Psoas muscle (tissue), 7 donors: ENCODE measurements at regions not wholly inside any gene's neighbourhood (a gene's known extent, or its start where the extent isn't known, plus 50 kb on each side); places are given as distances from the start of the nearest gene placed in this dataset.

Source experiments
- ATAC-seq, 4 donors: fragments of 200-7000 bp; cut with Tn5 transposase; one replicate each; pipeline ENCODE4 v1.9.1; 2020; ENCODE audit warnings: moderate library complexity in 3 of 4, mild to moderate bottlenecking in 2 of 4
- DNase-seq, 2 donors: peaks; one replicate each; pipeline ENCODE4 v3.0.0-alpha.2; 2020
- H3K27ac ChIP-seq: fragments of 200-600 bp; one replicate; pipeline ENCODE4 v1.8.0; 2022
- H3K27me3 ChIP-seq, 3 donors: fragments of 200-600 bp in 1 of 3; one replicate each; pipeline versions ENCODE4 v1.6.1 to v1.8.0; 2013 to 2022; ENCODE audit warnings: low read length in 2 of 3, mild to moderate bottlenecking in 2 of 3, moderate library complexity in 1 of 3; ENCODE audit not compliant: insufficient read depth in 3 of 3
- H3K36me3 ChIP-seq, 2 donors: fragments of 200-600 bp in 1 of 2; one replicate each; pipeline versions ENCODE4 v1.6.1 to v1.8.0; 2013 to 2022; ENCODE audit warnings: low read depth in 1 of 2, mild to moderate bottlenecking in 1 of 2, moderate library complexity in 1 of 2; ENCODE audit not compliant: insufficient read depth in 1 of 2
- H3K4me1 ChIP-seq: fragments of 200-600 bp; one replicate; pipeline ENCODE4 v1.8.0; 2022
- H3K4me3 ChIP-seq: fragments of 200-600 bp; one replicate; pipeline ENCODE4 v1.8.0; 2022; ENCODE audit warnings: mild to moderate bottlenecking
- H3K9me3 ChIP-seq: fragments of 200-600 bp; one replicate; pipeline ENCODE4 v1.8.0; 2022
- WGBS, 3 donors: extraction: QIAGEN DNeasy Blood & Tissue Kit; methylation state at CpG; one replicate each; pipeline versions ENCODE4 v1.1.6 to v1.1.7; 2013; 5-methylcytosine and 5-hydroxymethylcytosine counted together
- intact Hi-C, 2 donors: fragments of 100-400 bp; cut with DNase I; formaldehyde crosslinking; loops; one replicate each; pipeline versions ENCODE4 v1.11.0 to v1.14.2; 2022
- TF ChIP-seq, protein P1 (sequence below): fragments of 200-600 bp; IDR thresholded peaks from one replicate; pipeline ENCODE4 v1.8.0; 2022; ENCODE audit warnings: antibody characterized with exemption
- donor health status: healthy with polysubstance abuse.
- donor health status: DM: no; HTN: no; CAD: no; lungs with moderate emphysema.
- donor health status: Bipolar disorder and iron deficiency.
- donor health status: healthy.
- donor health status: DM: yes; HTN: yes; CAD: no.
- donor health status: DM: no; HTN: no; CAD: no.
- donor health status: DM: yes; HTN: yes; CAD: no.

DNA sequence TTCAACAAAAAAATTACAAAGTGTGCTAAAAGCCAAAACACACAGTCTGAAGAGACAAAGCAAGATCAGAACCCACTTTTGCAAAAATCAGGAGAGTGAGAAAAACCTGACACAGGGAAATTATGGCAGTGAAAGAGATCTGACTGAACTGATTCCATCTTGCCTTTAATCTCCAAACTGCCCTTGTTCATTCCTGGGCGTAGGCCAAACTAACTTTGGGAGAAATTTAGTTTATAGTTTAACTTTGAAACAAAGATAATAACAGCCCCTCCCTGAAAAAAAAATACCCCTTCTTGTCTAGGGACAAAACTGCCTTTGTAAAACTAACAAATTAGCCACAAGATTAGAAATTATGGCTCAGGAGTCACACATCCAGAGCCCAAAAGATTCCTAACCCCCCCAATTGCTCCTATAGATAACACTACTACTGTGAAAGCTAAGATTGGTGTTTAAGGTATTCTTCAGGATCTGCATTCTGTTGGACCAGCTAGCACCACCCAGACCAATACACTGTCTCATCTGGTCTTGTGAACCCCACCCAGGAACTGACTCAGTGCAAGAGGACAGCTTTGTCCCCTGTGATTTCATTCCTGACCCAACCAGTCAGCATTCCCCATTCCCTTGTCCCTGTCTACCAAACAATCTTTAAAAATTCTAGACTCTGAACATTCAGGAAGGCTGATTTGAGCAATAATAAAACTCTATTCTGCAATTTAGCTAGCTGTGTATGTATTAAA is 226.1 kb upstream of the SH3BP4 start:
- Histone ChIP-seq H3K4me1 (no peaks in the 10 kb centered on the region), H3K36me3 (no peaks in the 10 kb centered on the region), H3K9me3 (no peaks in the 10 kb centered on the region), H3K4me3 (no peak overlapping the region), H3K27me3 (no peaks in the 10 kb centered on the region), H3K27ac (no peak overlapping the region)
- TF ChIP-seq, protein P1, sequence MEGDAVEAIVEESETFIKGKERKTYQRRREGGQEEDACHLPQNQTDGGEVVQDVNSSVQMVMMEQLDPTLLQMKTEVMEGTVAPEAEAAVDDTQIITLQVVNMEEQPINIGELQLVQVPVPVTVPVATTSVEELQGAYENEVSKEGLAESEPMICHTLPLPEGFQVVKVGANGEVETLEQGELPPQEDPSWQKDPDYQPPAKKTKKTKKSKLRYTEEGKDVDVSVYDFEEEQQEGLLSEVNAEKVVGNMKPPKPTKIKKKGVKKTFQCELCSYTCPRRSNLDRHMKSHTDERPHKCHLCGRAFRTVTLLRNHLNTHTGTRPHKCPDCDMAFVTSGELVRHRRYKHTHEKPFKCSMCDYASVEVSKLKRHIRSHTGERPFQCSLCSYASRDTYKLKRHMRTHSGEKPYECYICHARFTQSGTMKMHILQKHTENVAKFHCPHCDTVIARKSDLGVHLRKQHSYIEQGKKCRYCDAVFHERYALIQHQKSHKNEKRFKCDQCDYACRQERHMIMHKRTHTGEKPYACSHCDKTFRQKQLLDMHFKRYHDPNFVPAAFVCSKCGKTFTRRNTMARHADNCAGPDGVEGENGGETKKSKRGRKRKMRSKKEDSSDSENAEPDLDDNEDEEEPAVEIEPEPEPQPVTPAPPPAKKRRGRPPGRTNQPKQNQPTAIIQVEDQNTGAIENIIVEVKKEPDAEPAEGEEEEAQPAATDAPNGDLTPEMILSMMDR = no peak
- ATAC-seq = no peak
- DNase-seq = no peak
- intact Hi-C loops = no loop called here
- WGBS, 3 donors = 73 to 100% (median 77%) methylated on average over 1 of the region's 1 CpG

- no peaks in the 10 kb centered on the region for H3K36me3 ChIP-seq
- no peak overlapping the region for H3K27ac ChIP-seq
- H3K4me3 ChIP-seq = no peak overlapping the region
- intact Hi-C loops = no loop called here
- WGBS, 3 donors = 83 to 88% (median 84%) methylated on average over 4 of the region's 4 CpGs
- H3K4me1 ChIP-seq = no peaks in the 10 kb centered on the region
- ATAC-seq (no peak), DNase-seq (no peak)
- H3K9me3 ChIP-seq = no peaks in the 10 kb centered on the region
- no peaks in the 10 kb centered on the region for H3K27me3 ChIP-seq
- TF ChIP-seq, protein P1 = no peak
Observed at GRCh38 chr2:234724850-234725249, 227.0 kb upstream of the SH3BP4 start.

DNA sequence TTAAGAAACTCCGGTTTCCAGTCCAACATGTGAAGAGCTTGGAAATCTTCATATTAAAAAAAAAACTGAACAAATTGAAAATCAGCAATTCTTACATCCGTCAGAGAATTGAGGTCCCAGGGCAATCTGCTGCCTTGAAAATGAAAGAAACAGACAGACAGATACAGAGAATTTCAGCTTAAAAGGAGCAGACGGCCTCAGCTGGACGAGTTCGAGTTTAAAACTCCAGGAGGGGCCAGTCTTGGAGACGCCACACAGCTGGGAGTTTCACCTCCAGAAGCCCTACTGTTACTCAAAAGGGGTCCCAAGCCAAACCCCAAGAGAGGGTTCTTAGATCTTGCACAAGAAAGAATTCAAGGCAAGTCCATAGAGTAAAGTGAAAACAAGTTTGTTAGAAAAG is 226.5 kb upstream of the ARL4C start:
- TF ChIP-seq, protein P1 = no peak
- Histone ChIP-seq H3K27me3 (no peaks in the 10 kb centered on the region), H3K36me3 (no peaks in the 10 kb centered on the region), H3K27ac (no peak overlapping the region), H3K4me3 (no peak overlapping the region), H3K9me3 (no peaks in the 10 kb centered on the region), H3K4me1 (no peaks in the 10 kb centered on the region)
- 34 to 44% (median 35%) methylated on average over 6 of the region's 6 CpGs for WGBS, 3 donors
- ATAC-seq = no peak
- no peak for DNase-seq
- intact Hi-C loops = no loop called here

DNA sequence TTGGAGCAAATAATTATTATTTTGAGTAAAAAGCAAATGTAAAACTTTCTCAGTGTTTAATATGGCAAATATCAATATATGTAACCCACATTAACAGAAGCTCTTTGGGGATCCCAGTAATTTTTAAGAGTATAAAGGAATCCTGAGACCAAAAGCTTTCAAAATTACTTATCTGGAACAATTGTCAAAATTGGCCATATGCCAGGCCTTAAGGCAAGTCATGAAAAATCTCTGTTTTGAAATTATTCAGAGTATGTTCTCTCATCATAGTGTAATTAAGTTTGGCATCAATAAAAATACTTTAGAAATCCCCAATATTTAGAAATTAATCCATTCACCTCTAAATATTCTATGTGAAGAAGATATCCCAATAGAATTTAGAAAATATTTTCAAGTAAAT is 225.3 kb upstream of the ARL4C start:
- no peaks in the 10 kb centered on the region for H3K36me3 ChIP-seq
- H3K27me3 ChIP-seq = no peaks in the 10 kb centered on the region
- no peaks in the 10 kb centered on the region for H3K9me3 ChIP-seq
- no peak overlapping the region for H3K27ac ChIP-seq
- TF ChIP-seq, protein P1 = no peak
- H3K4me1 ChIP-seq = no peaks in the 10 kb centered on the region
- no peak for ATAC-seq
- intact Hi-C loops = no loop called here
- DNase-seq = no peak
- no peak overlapping the region for H3K4me3 ChIP-seq
